ENCODE measurements at regions not wholly inside any gene's neighbourhood (a gene's known extent, or its start where the extent isn't known, plus 50 kb on each side); places are given as distances from the start of the nearest gene placed in this dataset.

- no peak for TF ChIP-seq CTCF (IDR thresholded peaks at IDR 0.05)
- no peak for TF ChIP-seq POLR2A (IDR thresholded peaks at IDR 0.05)
Measured at GRCh38 chr2:15729001-15729400, 137.3 kb downstream of the DDX1 start.

Measured in right lobe of liver (tissue), 4 donors.